HG03457 (cell line): ENCODE measurements at regions not wholly inside any gene's neighbourhood (a gene's known extent, or its start where the extent isn't known, plus 50 kb on each side); places are given as distances from the start of the nearest gene placed in this dataset.

Experiments used
- ATAC-seq: cut with Tn5 transposase; IDR thresholded peaks from one replicate; pipeline ENCODE4 v1.9.1; 2021; ENCODE audit warnings: moderate number of reproducible peaks; ENCODE audit not compliant: unreplicated experiment

- no peak for ATAC-seq
These were observed 630.7 kb downstream of the HACE1 start for GRCh38 chr6:104229057-104229456.

GRCh38 chr6:104227508-104227907 is 632.2 kb downstream of the HACE1 start:
- no peak for ATAC-seq

GRCh38 chr6:104226790-104227446 is 632.8 kb downstream of the HACE1 start:
- ATAC-seq, result no peak

- no peak for ATAC-seq
These were observed 641.6 kb downstream of the HACE1 start for GRCh38 chr6:104218116-104218515.

- ATAC-seq, result no peak
These were observed 644.8 kb downstream of the HACE1 start for GRCh38 chr6:104214901-104215300.

- ATAC-seq, result no peak
These were observed 646.6 kb downstream of the HACE1 start for GRCh38 chr6:104212977-104213668.

GRCh38 chr6:104207635-104208034 is 652.1 kb downstream of the HACE1 start:
- ATAC-seq, result no peak

- no peak for ATAC-seq
These were observed 658.2 kb downstream of the HACE1 start for GRCh38 chr6:104201557-104201956.

GRCh38 chr6:104187616-104188015 is 672.1 kb downstream of the HACE1 start:
- no peak for ATAC-seq

- ATAC-seq, result no peak
These were observed 672.9 kb downstream of the HACE1 start for GRCh38 chr6:104186831-104187230.

- no peak for ATAC-seq
These were observed 675.8 kb downstream of the HACE1 start for GRCh38 chr6:104183816-104184435.

- no peak for ATAC-seq
These were observed 676.9 kb downstream of the HACE1 start for GRCh38 chr6:104182811-104183210.

GRCh38 chr6:104173668-104174067 is 686.1 kb downstream of the HACE1 start:
- no peak for ATAC-seq

- no peak for ATAC-seq
These were observed 689.3 kb downstream of the HACE1 start for GRCh38 chr6:104170401-104170800.

- ATAC-seq, result no peak
These were observed 693.6 kb downstream of the HACE1 start for GRCh38 chr6:104166055-104166668.

GRCh38 chr6:104162036-104162669 is 697.6 kb downstream of the HACE1 start:
- no peak for ATAC-seq

GRCh38 chr6:104159045-104159618 is 700.6 kb downstream of the HACE1 start:
- no peak for ATAC-seq

- ATAC-seq, result no peak
These were observed 716.0 kb downstream of the HACE1 start for GRCh38 chr6:104143757-104144156.

GRCh38 chr6:104134876-104135275 is 724.8 kb downstream of the HACE1 start:
- ATAC-seq, result no peak

GRCh38 chr6:104130343-104130742 is 729.4 kb downstream of the HACE1 start:
- ATAC-seq, result no peak
